Tibial nerve (tissue), 4 donors: ENCODE measurements at regions not wholly inside any gene's neighbourhood (a gene's known extent, or its start where the extent isn't known, plus 50 kb on each side); places are given as distances from the start of the nearest gene placed in this dataset.
"Not testable (repeated sequence)": the region's sequence is repeated elsewhere in the genome, so short reads cannot be mapped to it uniquely, and the experiment has no call there.

Experiments used
- CTCF ChIP-seq, 5 experiments: fragments of 200-600 bp in 3 of 5; fragments of 450-650 bp in 2 of 5; sonication (generic) in 3 of 5; IDR thresholded peaks; one replicate each; pipeline ENCODE4 v1.5.1; 2016 to 2019; ENCODE audit warnings: antibody characterized with exemption in 5 of 5, mild to moderate bottlenecking in 3 of 5, moderate library complexity in 2 of 5
- EP300 ChIP-seq, 2 donors: sonication (generic); formaldehyde crosslinking; IDR thresholded peaks; one replicate each; pipeline ENCODE4 v1.6.1; 2017; ENCODE audit warnings: antibody characterized with exemption in 2 of 2, mild to moderate bottlenecking in 1 of 2
- POLR2A ChIP-seq, 2 donors: fragments of 450-650 bp; IDR thresholded peaks; one replicate each; pipeline ENCODE4 v1.6.1; 2017; ENCODE audit warnings: antibody characterized with exemption in 2 of 2, mild to moderate bottlenecking in 2 of 2, moderate library complexity in 2 of 2

- not testable (repeated sequence) for TF ChIP-seq CTCF, POLR2A, EP300 (IDR thresholded peaks at IDR 0.05)
Measured at GRCh38 chr5:60532796-60533195, 167.2 kb downstream of the DEPDC1B start.
